GM12892 (cell line): ENCODE measurements at regions not wholly inside any gene's neighbourhood (a gene's known extent, or its start where the extent isn't known, plus 50 kb on each side); places are given as distances from the start of the nearest gene placed in this dataset.

Experiments
- DNase-seq: peaks from one replicate; pipeline ENCODE4 v3.0.0; 2011; ENCODE audit not compliant: insufficient read length
- FAIRE-seq: peaks from 2 replicates; lab custom pipeline; 2011; peaks lifted over from hg19 to GRCh38; lab: Jason Lieb, UNC
- POLR2A ChIP-seq: IDR thresholded peaks from 2 replicates; pipeline ENCODE4 v1.6.1; 2011; ENCODE audit warnings: low read depth, low read length, control low read depth
- POLR2AphosphoS5 ChIP-seq: IDR thresholded peaks from 2 replicates; pipeline ENCODE4 v1.6.1; 2011; ENCODE audit warnings: low read depth, low read length, control low read depth
- TAF1 ChIP-seq: IDR thresholded peaks from 2 replicates; pipeline ENCODE4 v1.6.1; 2011; ENCODE audit warnings: low read depth, mild to moderate bottlenecking, control low read depth, low read length, borderline replicate concordance

DNA sequence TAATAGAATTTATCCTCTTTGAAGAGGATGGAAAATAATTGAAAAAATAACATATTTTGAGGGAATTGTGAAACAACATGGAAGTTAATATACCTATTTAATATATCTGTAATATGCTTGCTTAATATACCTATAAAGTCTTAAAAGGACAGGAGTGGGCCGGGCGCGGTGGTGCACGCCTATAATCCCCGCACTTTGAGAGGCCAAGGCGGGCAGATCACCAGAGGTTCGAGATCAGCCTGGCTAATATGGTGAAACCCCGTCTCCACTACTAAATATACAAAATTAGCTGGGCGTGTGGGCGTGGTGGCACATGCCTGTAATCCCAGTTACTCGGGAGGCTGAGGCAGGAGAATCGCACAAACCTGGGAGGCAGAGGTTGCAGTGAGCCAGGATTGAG, 254.9 kb downstream of the TMX3 start:
- TF ChIP-seq POLR2AphosphoS5, result no peak
- TF ChIP-seq POLR2A, result no peak
- TF ChIP-seq TAF1, result no peak
- DNase-seq (no peak), FAIRE-seq (no peak)

DNA sequence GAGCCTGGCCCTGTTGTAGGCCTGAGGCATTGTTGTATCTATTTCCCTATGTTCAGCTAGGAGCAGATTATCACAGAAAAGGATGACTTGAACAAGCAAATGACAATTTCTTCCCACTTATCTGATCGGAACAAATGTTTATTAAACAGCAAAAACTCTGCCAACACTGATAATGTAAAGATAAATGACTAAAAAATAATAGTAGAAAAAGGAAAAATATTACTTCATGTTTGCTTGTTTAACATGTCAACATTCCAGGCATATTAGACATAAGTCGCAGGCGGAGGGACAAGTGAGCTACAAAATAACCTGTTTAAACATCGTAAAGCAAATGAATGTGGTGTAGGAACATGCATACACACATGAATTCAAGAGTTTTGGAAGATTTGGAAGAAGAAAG, 257.9 kb downstream of the TMX3 start:
- FAIRE-seq, result no peak
- TF ChIP-seq TAF1 (no peak), POLR2AphosphoS5 (no peak), POLR2A (no peak)
- DNase-seq, result no peak

- DNase-seq (no peak), FAIRE-seq (no peak)
- TF ChIP-seq TAF1 (no peak), POLR2AphosphoS5 (no peak), POLR2A (no peak)
Observed at GRCh38 chr18:68455229-68455603, 259.7 kb downstream of the TMX3 start.

DNA sequence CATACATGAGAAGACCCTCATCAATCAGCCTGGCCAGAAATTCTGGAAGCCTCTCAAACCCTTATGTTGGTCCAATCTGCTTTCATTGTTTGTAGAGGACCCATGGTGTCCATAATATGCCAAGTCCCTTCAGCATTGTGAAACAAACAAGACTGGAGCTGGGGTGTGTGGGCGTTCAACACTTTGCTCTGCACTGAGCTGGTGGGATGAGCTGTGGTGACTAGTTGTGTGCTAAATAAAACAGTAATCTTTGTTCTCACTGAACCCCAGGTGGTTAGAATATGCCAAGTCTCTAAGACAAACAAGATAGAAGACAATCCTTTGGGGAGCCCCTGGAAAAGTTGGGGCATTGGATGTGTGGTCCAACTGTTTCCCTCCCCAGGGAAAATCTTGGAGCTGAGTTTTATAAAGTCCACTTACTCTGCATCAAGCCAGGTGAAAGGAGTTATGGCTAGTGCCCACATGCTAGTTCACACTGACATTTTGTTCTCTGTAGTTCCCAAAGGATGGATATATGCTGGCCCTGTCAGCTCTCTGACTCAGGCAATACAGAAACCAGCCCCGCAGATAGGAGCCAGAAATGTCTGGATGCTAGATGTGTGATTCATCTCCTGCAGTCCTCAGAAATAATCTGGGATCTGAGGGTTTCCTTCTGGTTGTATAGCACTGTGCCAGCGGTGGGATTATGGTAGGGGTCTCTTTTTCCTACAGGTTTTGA, 260.2 kb downstream of the TMX3 start:
- no peak for DNase-seq
- no peak for FAIRE-seq
- TF ChIP-seq POLR2AphosphoS5 (no peak), POLR2A (no peak), TAF1 (no peak)

GRCh38 chr18:68449292-68449691, 265.6 kb downstream of the TMX3 start:
- TF ChIP-seq POLR2A (no peak), TAF1 (no peak), POLR2AphosphoS5 (no peak)
- FAIRE-seq, result no peak
- DNase-seq, result no peak

DNA sequence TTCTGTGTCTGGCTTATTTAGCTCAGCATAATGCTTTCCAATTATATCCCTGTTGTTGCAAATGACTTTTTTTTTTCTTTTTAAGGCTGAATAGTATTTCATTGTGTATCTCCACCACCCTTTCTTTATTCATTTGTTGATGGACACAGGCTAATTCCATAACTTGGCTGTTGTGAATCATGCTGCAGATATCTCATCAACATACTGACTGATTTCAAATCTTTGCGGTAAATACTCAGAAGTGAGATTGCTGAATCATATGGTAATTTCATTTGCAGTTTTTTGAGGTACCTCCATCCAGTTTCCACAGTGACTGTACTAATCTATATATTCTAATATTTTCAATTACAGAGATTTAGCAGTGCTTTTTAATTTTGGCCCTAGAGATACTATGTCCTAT, 266.2 kb downstream of the TMX3 start:
- no peak for TF ChIP-seq POLR2AphosphoS5
- no peak for TF ChIP-seq TAF1
- TF ChIP-seq POLR2A, result no peak
- no peak for DNase-seq
- no peak for FAIRE-seq

- TF ChIP-seq POLR2AphosphoS5, result no peak
- TF ChIP-seq TAF1, result no peak
- no peak for TF ChIP-seq POLR2A
- FAIRE-seq, result no peak
- no peak for DNase-seq
Observed at GRCh38 chr18:68447286-68447685, 267.6 kb downstream of the TMX3 start.

DNA sequence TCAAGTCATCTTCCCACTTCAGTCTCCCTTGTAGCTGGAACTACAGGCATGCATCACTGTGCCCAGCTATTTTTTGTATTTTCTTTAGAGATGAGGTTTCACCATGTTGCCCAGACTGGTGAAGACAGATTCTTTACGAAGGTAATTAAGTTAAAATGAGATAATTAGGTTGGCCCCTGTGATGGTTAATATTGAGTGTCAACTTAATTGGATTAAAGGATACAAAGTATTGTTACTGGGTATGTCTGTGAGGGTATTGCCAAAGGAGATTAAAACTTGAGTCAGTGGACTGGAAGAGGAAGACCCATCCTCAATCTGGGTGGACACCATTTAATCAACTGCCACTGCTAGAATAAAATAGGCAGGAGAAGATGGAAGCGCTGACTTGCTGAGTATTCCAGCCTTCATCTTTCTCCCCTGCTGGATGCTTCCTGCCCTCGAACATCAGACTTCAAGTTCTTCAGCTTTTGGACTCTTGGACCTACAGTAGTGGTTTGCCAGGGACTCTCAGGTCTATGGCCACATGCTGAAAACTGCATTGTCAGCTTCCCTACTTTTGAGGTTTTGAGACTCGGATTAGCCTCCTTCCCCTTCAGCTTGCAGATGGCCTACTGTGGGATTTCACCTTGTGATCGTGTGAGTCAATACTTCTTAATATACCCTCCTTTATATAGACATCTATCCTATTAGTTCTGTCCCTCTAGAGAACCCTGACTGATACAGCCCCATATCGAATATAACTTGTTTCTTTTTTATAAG, 269.1 kb downstream of the TMX3 start:
- TF ChIP-seq POLR2AphosphoS5 (no peak), TAF1 (no peak), POLR2A (no peak)
- DNase-seq (no peak), FAIRE-seq (no peak)

- no peak for TF ChIP-seq POLR2A
- no peak for TF ChIP-seq TAF1
- no peak for TF ChIP-seq POLR2AphosphoS5
- no peak for FAIRE-seq
Observed at GRCh38 chr18:68445136-68445535, 269.8 kb downstream of the TMX3 start.

GRCh38 chr18:68441241-68441640, 273.7 kb downstream of the TMX3 start:
- no peak for TF ChIP-seq POLR2A
- TF ChIP-seq POLR2AphosphoS5, result no peak
- TF ChIP-seq TAF1, result no peak
- no peak for DNase-seq
- no peak for FAIRE-seq

More at GRCh38 chr18:68445136-68445535, 269.8 kb downstream of the TMX3 start:
- DNase-seq, result no peak

DNA sequence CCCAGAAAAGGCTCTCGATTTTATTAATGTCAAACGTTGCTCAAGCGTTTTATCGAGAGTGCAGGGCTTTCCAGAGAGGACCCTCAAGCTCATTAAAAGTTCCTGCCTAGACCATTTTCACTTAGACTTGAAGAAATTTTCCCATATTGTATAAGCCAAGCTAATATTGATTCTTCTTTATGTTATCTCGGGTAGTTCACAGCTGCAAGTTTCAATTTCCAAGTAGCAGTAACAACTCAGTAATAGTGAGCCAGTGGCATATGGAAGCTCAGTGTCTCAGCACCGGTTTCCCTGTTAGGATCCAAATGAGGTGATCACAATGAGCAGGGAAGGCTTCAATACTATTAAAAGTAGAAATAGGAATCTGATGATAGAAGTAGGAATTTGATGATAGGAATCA, 274.5 kb downstream of the TMX3 start:
- no peak for TF ChIP-seq POLR2A
- no peak for TF ChIP-seq POLR2AphosphoS5
- no peak for TF ChIP-seq TAF1
- no peak for FAIRE-seq
- DNase-seq, result no peak

DNA sequence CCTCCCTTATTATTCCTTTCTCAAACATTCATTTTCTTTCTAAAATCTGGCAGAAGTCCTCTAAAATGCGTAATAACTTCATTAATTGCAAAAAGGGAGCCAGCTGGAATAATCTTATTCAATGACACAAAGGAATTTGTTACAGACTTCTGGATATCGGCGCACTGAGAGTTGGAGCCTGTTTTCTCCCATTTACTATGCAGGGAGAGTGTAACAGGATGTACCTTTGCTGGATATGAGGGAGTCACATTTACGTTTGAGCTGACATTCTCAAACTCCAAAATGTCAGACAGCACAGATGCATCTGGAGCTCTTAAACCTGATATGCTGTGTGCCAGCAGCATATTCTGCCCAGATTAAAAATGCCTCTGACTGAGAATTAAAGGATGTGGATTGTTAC, 275.3 kb downstream of the TMX3 start:
- FAIRE-seq, result no peak
- no peak for DNase-seq
- TF ChIP-seq POLR2A, result no peak
